MCF 10A (cell line): ENCODE measurements at regions not wholly inside any gene's neighbourhood (a gene's known extent, or its start where the extent isn't known, plus 50 kb on each side); places are given as distances from the start of the nearest gene placed in this dataset.
A peak's percentile ranks its signal among the peaks of the same experiment; 100 is the strongest.

Experiments used
- BruUV-seq: library from RNA; stranded (reverse); fragments of 400-500 nt; replicated peaks from 2 replicates; lab custom pipeline; 2021; lab: Mats Ljungman, UMichigan
- CTCF ChIA-PET: fragments of 300-600 bp; sonication (Branson Sonifier 250); formaldehyde crosslinking; extraction: SDS; loops from one replicate; lab custom pipeline; 2021; ENCODE audit warnings: antibody characterized with exemption, inconsistent platforms; lab: Yijun Ruan, JAX
- POLR2A ChIA-PET: fragments of 300-600, 350-650 bp; sonication (Branson Sonifier 250); formaldehyde crosslinking; extraction: SDS; loops from one replicate; lab custom pipeline; 2020; ENCODE audit warnings: antibody characterized with exemption, inconsistent platforms; lab: Yijun Ruan, JAX
- DNase-seq: peaks from one replicate; pipeline ENCODE4 v3.0.0-alpha.2; 2018; ENCODE audit not compliant: unreplicated experiment
- H3K27ac Mint-ChIP-seq: one replicate; pipeline ENCODE4 v1.8.0; 2022; ENCODE audit warnings: mild to moderate bottlenecking, low read depth, mixed read lengths; ENCODE audit not compliant: unreplicated experiment
- H3K27me3 Mint-ChIP-seq: one replicate; pipeline ENCODE4 v1.8.0; 2022; ENCODE audit warnings: mixed read lengths; ENCODE audit not compliant: insufficient read depth, unreplicated experiment
- H3K36me3 Mint-ChIP-seq: one replicate; pipeline ENCODE4 v1.8.0; 2022; ENCODE audit warnings: mild to moderate bottlenecking, moderate library complexity, mixed read lengths; ENCODE audit not compliant: insufficient read depth, unreplicated experiment
- H3K4me1 Mint-ChIP-seq: one replicate; pipeline ENCODE4 v1.8.0; 2022; ENCODE audit warnings: mixed read lengths; ENCODE audit not compliant: insufficient read depth, unreplicated experiment
- H3K4me3 Mint-ChIP-seq: one replicate; pipeline ENCODE4 v1.8.0; 2022; ENCODE audit warnings: mild to moderate bottlenecking, moderate library complexity, mixed read lengths; ENCODE audit not compliant: unreplicated experiment
- H3K9me3 Mint-ChIP-seq: one replicate; pipeline ENCODE4 v1.8.0; 2022; ENCODE audit warnings: mixed read lengths; ENCODE audit not compliant: unreplicated experiment
- CTCF ChIP-seq: fragments of 200-600 bp; IDR thresholded peaks from one replicate; pipeline ENCODE4 v1.8.0; 2022; ENCODE audit warnings: antibody characterized with exemption, mild to moderate bottlenecking; ENCODE audit not compliant: unreplicated experiment
- intact Hi-C: fragments of 100-400 bp; cut with micrococcal nuclease; formaldehyde crosslinking; loops from 2 replicates; pipeline ENCODE4 v1.14.1; 2022

- H3K4me3 Mint-ChIP-seq: no peak overlapping the region
- CTCF ChIA-PET: interaction anchor here (0.6 to 1.2 kb wide), 2 partner anchors 20 to 307 kb away, joined by 3 to 4 read pairs; partner anchors contain the start of gene SLITRK6
- POLR2A ChIA-PET: interaction anchor here (0.7 kb wide), 1 partner anchor 144 kb away, joined by 3 read pairs; no protein-coding TSS in a partner anchor
- peaks cover 3% of the 10 kb centered on the region for H3K4me1 Mint-ChIP-seq
- H3K36me3 Mint-ChIP-seq: no peaks in the 10 kb centered on the region
- no peak for DNase-seq
- no TSS peak for BruUV-seq
- H3K27me3 Mint-ChIP-seq: no peaks in the 10 kb centered on the region
- H3K27ac Mint-ChIP-seq: no peak overlapping the region
- intact Hi-C loops: no loop called here
- peaks cover 11% of the 10 kb centered on the region for H3K9me3 Mint-ChIP-seq
- no peak for TF ChIP-seq CTCF
Measured at GRCh38 chr13:85492283-85492682, 306.9 kb downstream of the SLITRK6 start.

- Mint-ChIP-seq H3K27ac (peak overlapping the region; percentile 11), H3K27me3 (no peaks in the 10 kb centered on the region), H3K4me1 (peaks cover 8% of the 10 kb centered on the region), H3K9me3 (peaks cover 5% of the 10 kb centered on the region), H3K4me3 (no peak overlapping the region), H3K36me3 (no peaks in the 10 kb centered on the region)
- no TSS peak for BruUV-seq
- DNase-seq: no peak
- intact Hi-C loops: no loop called here
- ChIA-PET POLR2A (no interaction called here), CTCF (interaction anchor here (0.6 kb wide), 1 partner anchor 352 kb away, joined by 3 read pairs; no protein-coding TSS in a partner anchor)
- no peak for TF ChIP-seq CTCF
Measured at GRCh38 chr13:85486663-85487062, 312.6 kb downstream of the SLITRK6 start.

GRCh38 chr13:85473144-85473543 lies 326.1 kb downstream of the SLITRK6 start:
- BruUV-seq: no TSS peak
- H3K4me1 Mint-ChIP-seq: no peaks in the 10 kb centered on the region
- no peak for DNase-seq
- H3K27ac Mint-ChIP-seq: no peak overlapping the region
- TF ChIP-seq CTCF: no peak
- intact Hi-C loops: no loop called here
- no peaks in the 10 kb centered on the region for H3K27me3 Mint-ChIP-seq
- H3K4me3 Mint-ChIP-seq: no peak overlapping the region
- POLR2A ChIA-PET: no interaction called here
- no peaks in the 10 kb centered on the region for H3K36me3 Mint-ChIP-seq
- CTCF ChIA-PET: no interaction called here
- H3K9me3 Mint-ChIP-seq: no peaks in the 10 kb centered on the region

- H3K4me1 Mint-ChIP-seq: no peaks in the 10 kb centered on the region
- ChIA-PET POLR2A (interaction anchor here (0.6 kb wide), 1 partner anchor 144 kb away, joined by 4 read pairs; no protein-coding TSS in a partner anchor), CTCF (interaction anchor here (0.7 to 0.8 kb wide), 2 partner anchors 11 to 501 kb away, joined by 3 to 5 read pairs; no protein-coding TSS in a partner anchor)
- DNase-seq: no peak
- no TSS peak for BruUV-seq
- H3K9me3 Mint-ChIP-seq: no peaks in the 10 kb centered on the region
- H3K36me3 Mint-ChIP-seq: no peaks in the 10 kb centered on the region
- TF ChIP-seq CTCF: no peak
- no peaks in the 10 kb centered on the region for H3K27me3 Mint-ChIP-seq
- H3K27ac Mint-ChIP-seq: no peak overlapping the region
- no peak overlapping the region for H3K4me3 Mint-ChIP-seq
- intact Hi-C loops: no loop called here
Measured at GRCh38 chr13:85469320-85469719, 329.9 kb downstream of the SLITRK6 start.
